Astrocyte (in vitro differentiated cells and primary cell): ENCODE measurements at regions not wholly inside any gene's neighbourhood (a gene's known extent, or its start where the extent isn't known, plus 50 kb on each side); places are given as distances from the start of the nearest gene placed in this dataset.

Experiments used
- EZH2 ChIP-seq: IDR thresholded peaks from 2 replicates; pipeline ENCODE4 v1.6.1; 2012; ENCODE audit warnings: mild to moderate bottlenecking, low read length, inconsistent platforms; ENCODE audit not compliant: insufficient read depth
- TF ChIP-seq, protein P1 (sequence below): IDR thresholded peaks from 2 replicates; pipeline ENCODE4 v1.5.1; 2011; ENCODE audit warnings: low read depth, mild to moderate bottlenecking, inconsistent platforms, low read length, moderate library complexity; ENCODE audit not compliant: insufficient read depth

- TF ChIP-seq, protein P1, sequence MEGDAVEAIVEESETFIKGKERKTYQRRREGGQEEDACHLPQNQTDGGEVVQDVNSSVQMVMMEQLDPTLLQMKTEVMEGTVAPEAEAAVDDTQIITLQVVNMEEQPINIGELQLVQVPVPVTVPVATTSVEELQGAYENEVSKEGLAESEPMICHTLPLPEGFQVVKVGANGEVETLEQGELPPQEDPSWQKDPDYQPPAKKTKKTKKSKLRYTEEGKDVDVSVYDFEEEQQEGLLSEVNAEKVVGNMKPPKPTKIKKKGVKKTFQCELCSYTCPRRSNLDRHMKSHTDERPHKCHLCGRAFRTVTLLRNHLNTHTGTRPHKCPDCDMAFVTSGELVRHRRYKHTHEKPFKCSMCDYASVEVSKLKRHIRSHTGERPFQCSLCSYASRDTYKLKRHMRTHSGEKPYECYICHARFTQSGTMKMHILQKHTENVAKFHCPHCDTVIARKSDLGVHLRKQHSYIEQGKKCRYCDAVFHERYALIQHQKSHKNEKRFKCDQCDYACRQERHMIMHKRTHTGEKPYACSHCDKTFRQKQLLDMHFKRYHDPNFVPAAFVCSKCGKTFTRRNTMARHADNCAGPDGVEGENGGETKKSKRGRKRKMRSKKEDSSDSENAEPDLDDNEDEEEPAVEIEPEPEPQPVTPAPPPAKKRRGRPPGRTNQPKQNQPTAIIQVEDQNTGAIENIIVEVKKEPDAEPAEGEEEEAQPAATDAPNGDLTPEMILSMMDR: no peak
- TF ChIP-seq EZH2: no peak
These were observed 541.4 kb upstream of the TENM4 start for GRCh38 chr11:79982185-79982584.
